Activated CD4-positive, alpha-beta T cell treated with anti-CD3 and anti-CD28 coated beads, Interleukin-2, amount 50 U/mL, for 24 hours (primary cell): ENCODE measurements at regions not wholly inside any gene's neighbourhood (a gene's known extent, or its start where the extent isn't known, plus 50 kb on each side); places are given as distances from the start of the nearest gene placed in this dataset.

Experiments
- DNase-seq, 2 donors: peaks; one replicate each; pipeline ENCODE4 v3.0.0-alpha.2; 2020; ENCODE audit warnings: low read depth in 1 of 2, low spot score in 1 of 2

- DNase-seq = no peak
Measured at GRCh38 chr4:28548136-28548535, 1687.5 kb downstream of the STIM2 start.

GRCh38 chr4:28548594-28548993 lies 1688.0 kb downstream of the STIM2 start:
- no peak for DNase-seq

DNA sequence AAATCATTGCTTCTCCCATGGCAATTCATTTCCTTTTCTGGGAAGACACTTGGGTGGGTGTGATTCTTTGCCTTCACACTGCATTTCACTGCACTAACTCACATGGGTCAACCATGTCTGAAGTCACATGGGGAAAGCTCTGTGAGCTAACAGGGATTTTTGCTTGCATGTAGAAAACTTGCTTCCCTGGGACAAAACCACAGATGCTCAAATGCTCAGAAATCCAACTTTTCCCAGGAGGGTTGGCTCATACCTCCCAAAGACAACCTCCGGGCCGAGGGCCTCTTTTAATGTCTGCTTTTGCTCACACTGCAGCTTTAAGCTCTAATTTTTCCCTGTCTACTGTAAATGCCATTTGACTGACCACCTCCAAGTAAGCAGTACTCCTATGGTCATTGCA lies 1695.2 kb downstream of the STIM2 start:
- no peak for DNase-seq

DNA sequence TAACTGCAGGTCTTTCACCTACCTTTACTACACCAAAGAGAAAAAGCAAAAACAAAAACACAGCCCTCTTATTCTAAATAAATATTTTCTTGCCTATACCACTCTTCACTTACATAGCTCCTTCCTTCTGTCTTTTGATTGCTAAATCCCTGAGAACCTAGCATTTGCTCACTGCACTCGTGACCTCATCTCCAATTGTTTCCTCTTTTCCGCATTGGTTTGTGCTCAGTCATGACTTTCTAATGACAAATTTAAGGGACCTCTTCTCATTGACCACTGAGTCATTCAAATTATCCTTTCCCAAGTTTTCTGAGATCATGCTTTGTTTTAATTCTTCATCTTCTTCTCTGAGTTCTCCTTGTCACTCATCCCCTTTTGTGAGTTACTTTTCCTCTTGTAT lies 1697.1 kb downstream of the STIM2 start:
- DNase-seq = no peak

DNA sequence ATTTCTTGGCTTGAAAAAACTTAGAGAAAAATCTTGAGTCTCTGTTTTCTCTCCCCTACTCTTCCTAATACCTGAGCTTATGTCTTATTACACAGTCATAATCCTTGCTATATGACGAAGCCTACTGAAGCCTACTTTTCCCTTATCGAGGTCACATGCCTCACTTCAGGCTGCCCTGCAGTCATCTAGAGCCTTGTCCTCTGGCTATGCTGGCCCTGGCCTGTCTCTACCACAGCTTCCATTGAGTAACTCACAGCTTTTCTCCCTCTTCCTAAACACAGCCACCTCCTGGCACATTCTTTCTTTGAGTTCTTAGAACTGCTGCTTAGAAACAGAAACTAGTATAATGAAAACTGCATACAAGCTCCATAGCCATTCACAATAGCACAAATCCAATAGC lies 1698.3 kb downstream of the STIM2 start:
- no peak for DNase-seq

- DNase-seq = no peak
Measured at GRCh38 chr4:28562913-28563312, 1702.3 kb downstream of the STIM2 start.

DNA sequence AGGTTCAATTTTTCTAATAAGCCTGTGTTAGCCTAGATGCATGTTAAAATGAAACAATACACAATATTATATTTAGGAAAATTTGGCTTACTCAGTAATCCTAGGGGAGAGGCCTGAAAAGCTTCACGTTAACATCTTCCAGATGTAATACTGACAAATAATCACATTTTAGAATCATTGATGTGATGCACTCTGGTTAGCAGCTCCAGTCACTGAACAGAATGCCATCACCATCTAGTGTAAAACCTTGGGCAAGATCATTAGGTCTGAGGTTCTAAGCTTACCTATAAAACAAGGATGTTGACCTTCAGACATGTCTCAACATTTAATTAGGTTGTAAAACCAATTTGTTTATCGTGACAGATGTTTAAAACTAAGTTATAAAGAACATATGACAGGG lies 1704.8 kb downstream of the STIM2 start:
- no peak for DNase-seq

DNA sequence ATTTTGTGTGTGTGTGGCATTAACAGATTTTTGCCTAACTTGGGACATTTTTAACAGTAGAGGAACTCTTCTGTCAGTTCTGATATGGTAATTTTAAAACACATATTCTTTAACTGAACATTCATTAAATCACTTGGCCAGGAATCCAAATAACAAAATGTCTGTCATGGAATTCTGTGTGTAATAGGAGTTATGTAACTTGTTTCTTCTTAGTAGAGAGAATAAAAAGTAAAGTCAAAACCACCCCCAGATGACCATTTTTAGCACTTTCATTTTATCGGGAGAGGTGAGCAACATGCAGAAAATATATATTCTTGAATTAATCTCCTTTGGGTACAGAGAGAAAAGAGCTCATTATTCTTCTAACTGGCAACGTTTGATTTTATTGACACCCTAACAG lies 1740.3 kb downstream of the STIM2 start:
- DNase-seq = no peak

- no peak for DNase-seq
Measured at GRCh38 chr4:28621591-28621990, 1761.0 kb downstream of the STIM2 start.

DNA sequence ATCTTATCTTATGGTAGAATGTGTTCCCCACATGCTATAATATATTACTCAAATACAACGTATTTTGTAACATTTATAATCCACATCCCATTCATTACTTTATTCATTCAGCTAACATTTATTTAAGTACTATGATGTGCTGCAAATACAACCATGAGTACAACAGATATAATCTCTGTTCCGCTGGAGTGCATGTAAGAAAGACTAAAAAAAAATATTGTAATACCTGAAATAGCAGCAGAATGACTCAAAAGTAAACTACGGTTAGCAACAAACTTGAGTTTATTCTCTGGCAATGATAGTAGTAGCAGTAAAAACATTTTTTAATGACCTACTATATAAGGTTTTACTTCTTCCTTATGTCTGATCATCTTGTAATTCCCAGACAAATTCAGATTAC lies 1776.3 kb downstream of the STIM2 start:
- no peak for DNase-seq

GRCh38 chr4:28639747-28640146 lies 1779.1 kb downstream of the STIM2 start:
- no peak for DNase-seq

GRCh38 chr4:28654618-28655017 lies 1794.0 kb downstream of the STIM2 start:
- no peak for DNase-seq

- DNase-seq = no peak
Measured at GRCh38 chr4:28665306-28665705, 1804.7 kb downstream of the STIM2 start.

- DNase-seq = no peak
Measured at GRCh38 chr4:28675582-28675981, 1814.9 kb downstream of the STIM2 start.

- no peak for DNase-seq
Measured at GRCh38 chr4:28677808-28678207, 1817.2 kb downstream of the STIM2 start.

GRCh38 chr4:28682847-28683246 lies 1822.2 kb downstream of the STIM2 start:
- no peak for DNase-seq

- DNase-seq = no peak
Measured at GRCh38 chr4:28686618-28687017, 1826.0 kb downstream of the STIM2 start.

- no peak for DNase-seq
Measured at GRCh38 chr4:28690890-28691289, 1830.2 kb downstream of the STIM2 start.

- DNase-seq = no peak
Measured at GRCh38 chr4:28702571-28702970, 1841.9 kb downstream of the STIM2 start.

DNA sequence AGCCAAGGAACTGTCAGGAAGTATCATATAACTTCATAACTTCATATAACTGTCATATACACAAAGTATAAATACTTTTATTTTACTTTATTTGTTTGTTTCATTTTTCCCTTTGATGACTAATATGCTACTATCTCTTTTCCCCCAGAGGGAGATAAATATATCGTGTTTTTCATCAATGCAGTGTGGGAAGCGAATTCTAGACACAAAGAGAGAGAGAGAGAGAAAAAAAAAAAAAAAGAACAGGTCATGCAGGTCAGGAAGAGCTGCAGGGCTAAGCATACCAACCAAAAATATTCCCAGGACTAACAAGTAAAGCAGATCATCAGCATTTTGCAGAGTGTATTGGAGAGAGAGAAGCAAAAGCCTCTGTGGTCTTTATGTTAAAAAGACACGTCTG lies 1849.2 kb downstream of the STIM2 start:
- no peak for DNase-seq

DNA sequence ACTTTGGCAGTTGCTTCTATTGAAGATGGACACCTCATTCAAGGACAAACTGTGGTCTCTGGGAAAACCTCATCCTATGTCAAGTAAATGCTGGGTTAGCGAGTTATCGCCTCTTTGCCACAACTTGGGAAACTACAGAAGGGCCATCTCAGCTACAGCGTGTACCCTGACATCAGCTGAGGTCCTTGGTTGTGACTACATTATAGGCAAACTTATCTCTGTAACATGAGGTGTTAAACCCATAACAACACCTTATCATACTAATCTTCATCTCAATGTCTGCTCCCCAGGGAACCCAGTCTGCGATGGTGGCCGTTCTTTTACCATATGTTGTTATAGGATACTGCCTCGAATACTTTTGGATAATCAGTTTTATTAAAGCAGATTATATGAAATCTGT lies 1862.7 kb downstream of the STIM2 start:
- no peak for DNase-seq

GRCh38 chr4:28724239-28724638 lies 1863.6 kb downstream of the STIM2 start:
- no peak for DNase-seq

DNA sequence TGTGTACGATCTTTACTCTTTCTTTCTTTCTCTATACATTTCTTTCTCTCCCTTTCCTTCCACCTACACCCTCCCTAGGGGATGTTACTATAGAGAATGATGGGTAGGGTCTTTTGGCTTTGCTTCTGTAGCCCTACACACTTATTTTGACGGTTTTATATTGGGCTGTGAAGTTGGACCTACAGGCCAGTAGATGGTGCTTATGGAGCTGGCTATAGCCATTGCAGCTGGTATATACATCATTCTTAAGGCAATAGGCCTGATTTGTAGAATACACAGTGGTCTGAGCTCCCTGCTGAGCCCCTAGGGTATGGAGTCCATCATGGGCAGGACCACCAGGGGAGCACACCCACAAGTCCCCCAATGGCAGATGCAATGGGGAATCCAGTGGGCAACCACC lies 1869.7 kb downstream of the STIM2 start:
- DNase-seq = no peak

DNA sequence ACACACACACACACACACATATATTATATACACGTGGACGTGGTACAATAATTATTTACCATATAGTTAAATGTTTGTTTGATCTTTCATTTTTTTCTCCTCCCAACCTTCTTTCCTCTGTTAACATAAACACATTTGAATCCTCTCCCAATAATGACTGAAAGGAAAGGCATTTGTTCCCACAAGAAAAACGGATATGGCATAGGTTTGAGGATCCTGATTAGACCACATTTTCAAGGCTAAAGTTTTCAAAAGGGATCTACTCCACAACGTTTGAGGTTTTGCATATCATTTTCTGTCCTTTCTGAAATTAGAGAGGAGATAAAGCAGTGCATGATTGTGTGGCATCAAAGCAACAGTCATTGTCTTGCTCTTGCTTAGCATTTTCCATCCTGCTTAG lies 1883.4 kb downstream of the STIM2 start:
- DNase-seq = no peak
